HCT116 (cell line): ENCODE measurements at regions not wholly inside any gene's neighbourhood (a gene's known extent, or its start where the extent isn't known, plus 50 kb on each side); places are given as distances from the start of the nearest gene placed in this dataset.

ENCODE experiments used
- ATAC-seq: fragments of 200-7000 bp; cut with Tn5 transposase; 2 replicates; pipeline ENCODE4 v1.9.1; 2020; ENCODE audit warnings: mild to moderate bottlenecking, moderate library complexity
- BruUV-seq: library from RNA; stranded (reverse); fragments of 400-500 nt; replicated peaks from 2 replicates; lab custom pipeline; 2021; lab: Mats Ljungman, UMichigan
- CTCF ChIA-PET: fragments of 300-600 bp; sonication (Branson Sonifier 250); formaldehyde crosslinking; loops from one replicate; lab custom pipeline; 2021; ENCODE audit warnings: antibody characterized with exemption; lab: Charles Lee
- POLR2A ChIA-PET: fragments of 300-600, 350-600 bp; sonication (Branson Sonifier 250); formaldehyde crosslinking; loops from one replicate; lab custom pipeline; 2021; ENCODE audit warnings: antibody characterized with exemption; lab: Charles Lee
- RAD21 ChIA-PET, 2 experiments: fragments of 300-600 bp; sonication (Branson Sonifier 250); formaldehyde crosslinking; loops; one replicate each; lab custom pipeline; 2023; ENCODE audit warnings: low total read pairs in 2 of 2; ENCODE audit not compliant: uncharacterized antibody in 2 of 2, unreplicated experiment in 2 of 2, low non-redundant PET in 1 of 2; lab: Charles Lee
- DNase-seq: peaks from one replicate; pipeline ENCODE4 v3.0.0-alpha.2; 2010; ENCODE audit warnings: low read depth, low spot score
- H2AFZ ChIP-seq: fragments of 200-600 bp; shearing (Covaris generic), sonication (generic); 2 replicates; pipeline ENCODE4 v1.6.1; 2017; ENCODE audit warnings: low read depth, mixed run types, mixed read lengths, antibody characterized with exemption, low read length; ENCODE audit not compliant: poor library complexity, severe bottlenecking
- H3K27ac ChIP-seq: 2 replicates; pipeline ENCODE4 v1.5.1; 2012; ENCODE audit warnings: low read depth, low read length
- H3K27me3 ChIP-seq: fragments of 200-600 bp; sonication (generic); 2 replicates; pipeline ENCODE4 v1.6.1; 2016; ENCODE audit warnings: mixed run types, low read length, mixed read lengths; ENCODE audit not compliant: insufficient read depth
- H3K36me3 ChIP-seq, 2 experiments: fragments of 200-500 bp in 1 of 2; fragments of 200-600 bp in 1 of 2; sonication (Bioruptor generic) in 1 of 2; sonication (generic) in 1 of 2; 2 replicates each; pipeline versions ENCODE4 v1.5.1 to v1.6.1; 2014 to 2016; ENCODE audit warnings: low read length in 2 of 2, inconsistent platforms in 1 of 2, mixed read lengths in 1 of 2, mixed run types in 1 of 2; ENCODE audit not compliant: insufficient read depth in 2 of 2, control insufficient read depth in 1 of 2
- H3K4me1 ChIP-seq, 2 experiments: fragments of 200-600 bp in 1 of 2; sonication (generic) in 1 of 2; 2 replicates each; pipeline versions ENCODE4 v1.5.1 to v1.6.1; 2012 to 2017; ENCODE audit warnings: low read length in 2 of 2, inconsistent platforms in 1 of 2, mild to moderate bottlenecking in 1 of 2, mixed read lengths in 1 of 2, mixed run types in 1 of 2, moderate library complexity in 1 of 2; ENCODE audit not compliant: insufficient read depth in 2 of 2, control insufficient read depth in 1 of 2
- H3K4me2 ChIP-seq: fragments of 200-600 bp; sonication (generic); 2 replicates; pipeline ENCODE4 v1.6.1; 2017; ENCODE audit warnings: mixed run types, low read length, mixed read lengths
- H3K4me3 ChIP-seq, 2 experiments: fragments of 200-600 bp in 1 of 2; sonication (generic) in 1 of 2; replicated peaks in 1 of 2; 2 replicates each; pipeline ENCODE4 v1.5.1; 2011 to 2016; ENCODE audit warnings: low read length in 2 of 2, control low read depth in 1 of 2, low read depth in 1 of 2, mild to moderate bottlenecking in 1 of 2, mixed read lengths in 1 of 2, mixed run types in 1 of 2
- H3K79me2 ChIP-seq: fragments of 200-600 bp; sonication (generic); 2 replicates; pipeline ENCODE4 v1.6.1; 2017; ENCODE audit warnings: mild to moderate bottlenecking, mixed run types, low read length, moderate library complexity, mixed read lengths; ENCODE audit not compliant: insufficient read depth
- H3K9ac ChIP-seq: fragments of 200-600 bp; sonication (generic); 2 replicates; pipeline ENCODE4 v1.6.1; 2016; ENCODE audit warnings: low read length, mixed read lengths
- H3K9me2 ChIP-seq: fragments of 200-600 bp; sonication (generic), shearing (Covaris generic); 2 replicates; pipeline ENCODE4 v1.6.1; 2017; ENCODE audit warnings: mixed run types, mild to moderate bottlenecking, moderate library complexity; ENCODE audit not compliant: insufficient read depth
- H3K9me3 ChIP-seq, 2 experiments: fragments of 200-500 bp in 1 of 2; fragments of 200-600 bp in 1 of 2; sonication (Bioruptor generic) in 1 of 2; sonication (generic) in 1 of 2; 2 replicates each; pipeline ENCODE4 v1.6.1; 2014 to 2017; ENCODE audit warnings: low read length in 2 of 2, mixed read lengths in 2 of 2, inconsistent platforms in 1 of 2, low read depth in 1 of 2, mild to moderate bottlenecking in 1 of 2, mixed run types in 1 of 2, moderate library complexity in 1 of 2; ENCODE audit not compliant: control insufficient read depth in 1 of 2, insufficient read depth in 1 of 2
- H4K20me1 ChIP-seq: fragments of 200-600 bp; sonication (generic), shearing (Covaris generic); 2 replicates; pipeline ENCODE4 v1.6.1; 2017; ENCODE audit warnings: mixed run types, mild to moderate bottlenecking, moderate library complexity; ENCODE audit not compliant: insufficient read depth
- EGR1 ChIP-seq: IDR thresholded peaks from 2 replicates; pipeline ENCODE4 v1.6.1; 2012; ENCODE audit warnings: low read depth
- FOSL1 ChIP-seq: IDR thresholded peaks from 2 replicates; pipeline ENCODE4 v1.6.1; 2012; ENCODE audit warnings: low read depth
- JUND ChIP-seq: IDR thresholded peaks from 2 replicates; pipeline ENCODE4 v1.6.1; 2012
- POLR2A ChIP-seq: IDR thresholded peaks from 2 replicates; pipeline ENCODE4 v1.7.0; 2011; ENCODE audit warnings: borderline replicate concordance; ENCODE audit not compliant: insufficient read depth, insufficient read length; ENCODE audit errors: extremely low read depth
- POLR2AphosphoS5 ChIP-seq: IDR thresholded peaks from 2 replicates; pipeline ENCODE4 v1.6.1; 2011; ENCODE audit warnings: mild to moderate bottlenecking, low read depth, low read length, moderate library complexity
- SIN3A ChIP-seq: IDR thresholded peaks from 2 replicates; pipeline ENCODE4 v1.6.1; 2012; ENCODE audit warnings: low read depth
- SP1 ChIP-seq: IDR thresholded peaks from 2 replicates; pipeline ENCODE4 v1.6.1; 2012; ENCODE audit warnings: low read depth
- TCF7L2 ChIP-seq: IDR thresholded peaks from 2 replicates; pipeline ENCODE4 v1.7.0; 2011; ENCODE audit warnings: borderline replicate concordance, inconsistent platforms; ENCODE audit not compliant: insufficient read depth, insufficient read length; ENCODE audit errors: extremely low read depth
- YY1 ChIP-seq: IDR thresholded peaks from 2 replicates; pipeline ENCODE4 v1.6.1; 2011; ENCODE audit warnings: low read length, low read depth, moderate library complexity, mild to moderate bottlenecking; ENCODE audit not compliant: insufficient replicate concordance; ENCODE audit errors: extremely low read depth
- ZNF274 ChIP-seq: fragments of 200-500 bp; sonication (Bioruptor generic); IDR thresholded peaks from 2 replicates; pipeline ENCODE4 v1.6.1; 2014; ENCODE audit warnings: mild to moderate bottlenecking, low read depth, low read length, inconsistent platforms
- intact Hi-C: fragments of 100-400 bp; cut with micrococcal nuclease; formaldehyde crosslinking; loops from 2 replicates; pipeline ENCODE4 v1.10.0; 2022
- TF ChIP-seq, protein P1 (sequence below): IDR thresholded peaks from 2 replicates; pipeline ENCODE4 v1.6.1; 2012
- TF ChIP-seq, protein P2 (sequence below): IDR thresholded peaks from 2 replicates; pipeline ENCODE4 v1.6.1; 2012
- TF ChIP-seq, protein P3 (sequence below): IDR thresholded peaks from 2 replicates; pipeline ENCODE4 v1.6.1; 2011; ENCODE audit warnings: mild to moderate bottlenecking, low read length, moderate library complexity; ENCODE audit not compliant: insufficient replicate concordance; ENCODE audit errors: extremely low read depth
- TF ChIP-seq, protein P4 (sequence below): IDR thresholded peaks from 2 replicates; pipeline ENCODE4 v1.6.1; 2012; ENCODE audit warnings: low read depth

GRCh38 chr2:208867374-208867773, 460.8 kb downstream of the PTH2R start:
- Histone ChIP-seq H3K79me2 (no peaks in the 10 kb centered on the region), H3K9me2 (no peaks in the 10 kb centered on the region), H3K27ac (no peak overlapping the region), H4K20me1 (no peaks in the 10 kb centered on the region), H3K27me3 (peaks cover 7% of the 10 kb centered on the region; the same call in 1 of the 2 replicates), H3K4me1 (no peaks in the 10 kb centered on the region), H3K9ac (no peak overlapping the region), H3K36me3 (no peaks in the 10 kb centered on the region), H3K4me3 (no peak overlapping the region), H3K9me3 (no peaks in the 10 kb centered on the region), H2AFZ (no peak overlapping the region), H3K4me2 (no peak overlapping the region)
- ChIA-PET CTCF (no interaction called here), POLR2A (no interaction called here), RAD21 (no interaction called here)
- BruUV-seq: no TSS peak
- DNase-seq (no peak), ATAC-seq (no peak)
- no peak for TF ChIP-seq EGR1
- no peak for TF ChIP-seq SIN3A
- TF ChIP-seq, protein P1, sequence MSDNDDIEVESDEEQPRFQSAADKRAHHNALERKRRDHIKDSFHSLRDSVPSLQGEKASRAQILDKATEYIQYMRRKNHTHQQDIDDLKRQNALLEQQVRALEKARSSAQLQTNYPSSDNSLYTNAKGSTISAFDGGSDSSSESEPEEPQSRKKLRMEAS: no peak
- TF ChIP-seq POLR2AphosphoS5: no peak
- TF ChIP-seq YY1: no peak
- no peak for TF ChIP-seq TCF7L2
- TF ChIP-seq, protein P2, sequence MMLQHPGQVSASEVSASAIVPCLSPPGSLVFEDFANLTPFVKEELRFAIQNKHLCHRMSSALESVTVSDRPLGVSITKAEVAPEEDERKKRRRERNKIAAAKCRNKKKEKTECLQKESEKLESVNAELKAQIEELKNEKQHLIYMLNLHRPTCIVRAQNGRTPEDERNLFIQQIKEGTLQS: no peak
- TF ChIP-seq JUND: no peak
- TF ChIP-seq ZNF274: no peak
- TF ChIP-seq FOSL1: no peak
- TF ChIP-seq, protein P3, sequence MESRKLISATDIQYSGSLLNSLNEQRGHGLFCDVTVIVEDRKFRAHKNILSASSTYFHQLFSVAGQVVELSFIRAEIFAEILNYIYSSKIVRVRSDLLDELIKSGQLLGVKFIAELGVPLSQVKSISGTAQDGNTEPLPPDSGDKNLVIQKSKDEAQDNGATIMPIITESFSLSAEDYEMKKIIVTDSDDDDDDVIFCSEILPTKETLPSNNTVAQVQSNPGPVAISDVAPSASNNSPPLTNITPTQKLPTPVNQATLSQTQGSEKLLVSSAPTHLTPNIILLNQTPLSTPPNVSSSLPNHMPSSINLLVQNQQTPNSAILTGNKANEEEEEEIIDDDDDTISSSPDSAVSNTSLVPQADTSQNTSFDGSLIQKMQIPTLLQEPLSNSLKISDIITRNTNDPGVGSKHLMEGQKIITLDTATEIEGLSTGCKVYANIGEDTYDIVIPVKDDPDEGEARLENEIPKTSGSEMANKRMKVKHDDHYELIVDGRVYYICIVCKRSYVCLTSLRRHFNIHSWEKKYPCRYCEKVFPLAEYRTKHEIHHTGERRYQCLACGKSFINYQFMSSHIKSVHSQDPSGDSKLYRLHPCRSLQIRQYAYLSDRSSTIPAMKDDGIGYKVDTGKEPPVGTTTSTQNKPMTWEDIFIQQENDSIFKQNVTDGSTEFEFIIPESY: no peak
- no peak for TF ChIP-seq SP1
- TF ChIP-seq POLR2A: no peak
- TF ChIP-seq, protein P4, sequence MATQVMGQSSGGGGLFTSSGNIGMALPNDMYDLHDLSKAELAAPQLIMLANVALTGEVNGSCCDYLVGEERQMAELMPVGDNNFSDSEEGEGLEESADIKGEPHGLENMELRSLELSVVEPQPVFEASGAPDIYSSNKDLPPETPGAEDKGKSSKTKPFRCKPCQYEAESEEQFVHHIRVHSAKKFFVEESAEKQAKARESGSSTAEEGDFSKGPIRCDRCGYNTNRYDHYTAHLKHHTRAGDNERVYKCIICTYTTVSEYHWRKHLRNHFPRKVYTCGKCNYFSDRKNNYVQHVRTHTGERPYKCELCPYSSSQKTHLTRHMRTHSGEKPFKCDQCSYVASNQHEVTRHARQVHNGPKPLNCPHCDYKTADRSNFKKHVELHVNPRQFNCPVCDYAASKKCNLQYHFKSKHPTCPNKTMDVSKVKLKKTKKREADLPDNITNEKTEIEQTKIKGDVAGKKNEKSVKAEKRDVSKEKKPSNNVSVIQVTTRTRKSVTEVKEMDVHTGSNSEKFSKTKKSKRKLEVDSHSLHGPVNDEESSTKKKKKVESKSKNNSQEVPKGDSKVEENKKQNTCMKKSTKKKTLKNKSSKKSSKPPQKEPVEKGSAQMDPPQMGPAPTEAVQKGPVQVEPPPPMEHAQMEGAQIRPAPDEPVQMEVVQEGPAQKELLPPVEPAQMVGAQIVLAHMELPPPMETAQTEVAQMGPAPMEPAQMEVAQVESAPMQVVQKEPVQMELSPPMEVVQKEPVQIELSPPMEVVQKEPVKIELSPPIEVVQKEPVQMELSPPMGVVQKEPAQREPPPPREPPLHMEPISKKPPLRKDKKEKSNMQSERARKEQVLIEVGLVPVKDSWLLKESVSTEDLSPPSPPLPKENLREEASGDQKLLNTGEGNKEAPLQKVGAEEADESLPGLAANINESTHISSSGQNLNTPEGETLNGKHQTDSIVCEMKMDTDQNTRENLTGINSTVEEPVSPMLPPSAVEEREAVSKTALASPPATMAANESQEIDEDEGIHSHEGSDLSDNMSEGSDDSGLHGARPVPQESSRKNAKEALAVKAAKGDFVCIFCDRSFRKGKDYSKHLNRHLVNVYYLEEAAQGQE: no peak
- intact Hi-C loops: no loop called here
